Type B pancreatic cell (in vitro differentiated cells): ENCODE measurements at regions not wholly inside any gene's neighbourhood (a gene's known extent, or its start where the extent isn't known, plus 50 kb on each side); places are given as distances from the start of the nearest gene placed in this dataset.

Source experiments
- DNase-seq: peaks from one replicate; pipeline ENCODE4 v3.0.0; 2021; ENCODE audit warnings: mixed read lengths; ENCODE audit not compliant: unreplicated experiment; ENCODE audit errors: extremely low spot score
- H3K27ac Mint-ChIP-seq: 2 replicates; pipeline ENCODE4 v1.8.0; 2021; ENCODE audit warnings: mild to moderate bottlenecking, mixed read lengths
- H3K27me3 Mint-ChIP-seq: 2 replicates; pipeline ENCODE4 v1.8.0; 2021; ENCODE audit warnings: mixed read lengths
- H3K36me3 Mint-ChIP-seq: 2 replicates; pipeline ENCODE4 v1.8.0; 2021; ENCODE audit warnings: mixed read lengths
- H3K4me1 Mint-ChIP-seq: one replicate; pipeline ENCODE4 v1.8.0; 2021; ENCODE audit warnings: mixed read lengths; ENCODE audit not compliant: unreplicated experiment
- H3K4me3 Mint-ChIP-seq: 2 replicates; pipeline ENCODE4 v1.8.0; 2021; ENCODE audit warnings: mild to moderate bottlenecking, mixed read lengths
- H3K9me3 Mint-ChIP-seq: 2 replicates; pipeline ENCODE4 v1.8.0; 2021; ENCODE audit warnings: mixed read lengths
- TF ChIP-seq, protein P1 (sequence below): fragments of 200-600 bp; sonication (generic); conservative IDR thresholded peaks from 2 replicates; pipeline ENCODE4 v1.5.0; 2021; ENCODE audit warnings: antibody characterized with exemption, mild to moderate bottlenecking

GRCh38 chr9:75628952-75629351 is 261.5 kb upstream of the PCSK5 start:
- no peaks in the 10 kb centered on the region for H3K4me1 Mint-ChIP-seq
- no peak overlapping the region for H3K27ac Mint-ChIP-seq
- no peaks in the 10 kb centered on the region for H3K36me3 Mint-ChIP-seq
- no peak overlapping the region for H3K4me3 Mint-ChIP-seq
- TF ChIP-seq, protein P1, sequence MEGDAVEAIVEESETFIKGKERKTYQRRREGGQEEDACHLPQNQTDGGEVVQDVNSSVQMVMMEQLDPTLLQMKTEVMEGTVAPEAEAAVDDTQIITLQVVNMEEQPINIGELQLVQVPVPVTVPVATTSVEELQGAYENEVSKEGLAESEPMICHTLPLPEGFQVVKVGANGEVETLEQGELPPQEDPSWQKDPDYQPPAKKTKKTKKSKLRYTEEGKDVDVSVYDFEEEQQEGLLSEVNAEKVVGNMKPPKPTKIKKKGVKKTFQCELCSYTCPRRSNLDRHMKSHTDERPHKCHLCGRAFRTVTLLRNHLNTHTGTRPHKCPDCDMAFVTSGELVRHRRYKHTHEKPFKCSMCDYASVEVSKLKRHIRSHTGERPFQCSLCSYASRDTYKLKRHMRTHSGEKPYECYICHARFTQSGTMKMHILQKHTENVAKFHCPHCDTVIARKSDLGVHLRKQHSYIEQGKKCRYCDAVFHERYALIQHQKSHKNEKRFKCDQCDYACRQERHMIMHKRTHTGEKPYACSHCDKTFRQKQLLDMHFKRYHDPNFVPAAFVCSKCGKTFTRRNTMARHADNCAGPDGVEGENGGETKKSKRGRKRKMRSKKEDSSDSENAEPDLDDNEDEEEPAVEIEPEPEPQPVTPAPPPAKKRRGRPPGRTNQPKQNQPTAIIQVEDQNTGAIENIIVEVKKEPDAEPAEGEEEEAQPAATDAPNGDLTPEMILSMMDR, result no peak
- DNase-seq, result no peak
- H3K9me3 Mint-ChIP-seq, result no peaks in the 10 kb centered on the region
- no peaks in the 10 kb centered on the region for H3K27me3 Mint-ChIP-seq

- H3K27me3 Mint-ChIP-seq, result no peaks in the 10 kb centered on the region
- H3K4me1 Mint-ChIP-seq, result peaks cover 3% of the 10 kb centered on the region
- DNase-seq, result no peak
- TF ChIP-seq, protein P1, result no peak
- no peak overlapping the region for H3K4me3 Mint-ChIP-seq
- H3K9me3 Mint-ChIP-seq, result no peaks in the 10 kb centered on the region
- H3K36me3 Mint-ChIP-seq, result no peaks in the 10 kb centered on the region
- H3K27ac Mint-ChIP-seq, result no peak overlapping the region
Observed at GRCh38 chr9:75633451-75634057, 256.9 kb upstream of the PCSK5 start.

- Mint-ChIP-seq H3K9me3 (no peaks in the 10 kb centered on the region), H3K4me3 (no peak overlapping the region), H3K4me1 (peaks cover 3% of the 10 kb centered on the region), H3K27me3 (no peaks in the 10 kb centered on the region), H3K36me3 (no peaks in the 10 kb centered on the region), H3K27ac (no peak overlapping the region)
- TF ChIP-seq, protein P1, result no peak
- no peak for DNase-seq
Observed at GRCh38 chr9:75636427-75637045, 253.9 kb upstream of the PCSK5 start.

DNA sequence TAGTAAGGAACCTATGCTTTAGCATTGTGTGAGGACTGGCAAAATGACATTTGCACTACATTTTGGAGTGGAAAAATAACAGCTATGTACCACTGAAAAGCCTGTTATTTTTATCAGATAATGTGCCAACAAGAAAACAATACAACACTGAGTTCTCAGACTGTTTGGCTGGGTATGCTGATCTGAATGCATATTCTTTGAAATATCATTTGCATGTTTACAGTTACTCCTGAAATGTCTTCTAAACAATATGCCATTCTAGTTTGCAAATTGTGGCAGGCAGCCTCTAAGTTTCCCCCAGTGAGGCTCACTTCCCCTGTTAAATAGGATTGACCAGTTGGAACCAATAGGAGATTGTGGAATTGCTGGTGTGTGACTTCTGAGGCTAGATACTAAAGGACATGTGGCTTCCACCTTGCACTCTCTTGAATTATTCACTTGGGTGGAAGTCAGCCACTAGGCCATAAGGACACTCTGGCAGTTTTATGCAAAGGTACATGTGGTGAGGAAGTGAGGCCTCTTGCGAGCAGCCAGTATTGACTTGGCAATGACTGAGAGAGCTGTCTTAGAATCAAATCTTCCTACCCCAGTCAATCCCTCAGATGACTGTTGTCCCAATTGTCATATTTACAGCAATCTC is 250.4 kb upstream of the PCSK5 start:
- TF ChIP-seq, protein P1, result no peak
- Mint-ChIP-seq H3K4me3 (no peak overlapping the region), H3K27ac (no peak overlapping the region), H3K9me3 (no peaks in the 10 kb centered on the region), H3K4me1 (no peaks in the 10 kb centered on the region), H3K27me3 (no peaks in the 10 kb centered on the region), H3K36me3 (no peaks in the 10 kb centered on the region)
- no peak for DNase-seq

DNA sequence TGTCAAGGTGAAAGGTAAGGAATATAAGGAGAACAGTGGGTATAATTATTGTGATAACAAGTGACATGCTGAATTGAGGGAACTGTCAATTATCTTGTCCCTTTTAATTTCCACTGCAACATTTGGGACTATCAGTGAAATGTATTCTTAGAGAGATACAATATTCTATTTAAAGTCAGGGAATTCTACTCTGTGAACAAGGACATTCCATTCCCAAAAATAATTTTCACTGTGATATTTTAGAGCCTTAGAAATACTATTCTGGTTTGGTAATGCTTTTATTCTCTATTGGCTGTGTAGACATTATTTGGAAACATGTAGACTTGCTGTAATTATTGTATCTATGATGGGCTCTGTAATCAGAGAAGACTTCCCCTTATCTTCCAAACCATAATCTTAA is 248.0 kb upstream of the PCSK5 start:
- no peaks in the 10 kb centered on the region for H3K36me3 Mint-ChIP-seq
- H3K4me1 Mint-ChIP-seq, result no peaks in the 10 kb centered on the region
- no peaks in the 10 kb centered on the region for H3K9me3 Mint-ChIP-seq
- H3K27me3 Mint-ChIP-seq, result peaks cover 4% of the 10 kb centered on the region
- no peak overlapping the region for H3K4me3 Mint-ChIP-seq
- no peak for DNase-seq
- TF ChIP-seq, protein P1, result no peak
- no peak overlapping the region for H3K27ac Mint-ChIP-seq
